Stimulated activated CD4-positive, alpha-beta T cell treated with anti-CD3 and anti-CD28 coated beads, Interleukin-1b, Interleukin-23, amount 100 ng/mL, for 48 hours (primary cell): ENCODE measurements at regions not wholly inside any gene's neighbourhood (a gene's known extent, or its start where the extent isn't known, plus 50 kb on each side); places are given as distances from the start of the nearest gene placed in this dataset.
"Not testable (repeated sequence)": the region's sequence is repeated elsewhere in the genome, so short reads cannot be mapped to it uniquely, and the experiment has no call there.

Experiments
- DNase-seq: peaks from one replicate; pipeline ENCODE4 v3.0.0-alpha.2; 2020

- DNase-seq, result no peak
Observed at GRCh38 chr5:154614595-154614994, 136.6 kb upstream of the HAND1 start.

- DNase-seq, result no peak
Observed at GRCh38 chr5:154614125-154614524, 136.1 kb upstream of the HAND1 start.

- no peak for DNase-seq
Observed at GRCh38 chr5:154612666-154613065, 134.6 kb upstream of the HAND1 start.

GRCh38 chr5:154611341-154611767, 133.3 kb upstream of the HAND1 start:
- no peak for DNase-seq

GRCh38 chr5:154610321-154611154, 132.5 kb upstream of the HAND1 start:
- peak; percentile 85 for DNase-seq

- no peak for DNase-seq
Observed at GRCh38 chr5:154609251-154609650, 131.2 kb upstream of the HAND1 start.

GRCh38 chr5:154608531-154609011, 130.5 kb upstream of the HAND1 start:
- DNase-seq, result no peak

- no peak for DNase-seq
Observed at GRCh38 chr5:154607746-154608145, 129.7 kb upstream of the HAND1 start.

GRCh38 chr5:154606246-154606645, 128.2 kb upstream of the HAND1 start:
- no peak for DNase-seq

- DNase-seq, result no peak
Observed at GRCh38 chr5:154603953-154604679, 126.1 kb upstream of the HAND1 start.

- no peak for DNase-seq
Observed at GRCh38 chr5:154603485-154603884, 125.5 kb upstream of the HAND1 start.

- no peak for DNase-seq
Observed at GRCh38 chr5:154603011-154603410, 125.0 kb upstream of the HAND1 start.

GRCh38 chr5:154601014-154601413, 123.0 kb upstream of the HAND1 start:
- no peak for DNase-seq

GRCh38 chr5:154598021-154598420, 120.0 kb upstream of the HAND1 start:
- DNase-seq, result no peak

- not testable (repeated sequence) for DNase-seq
Observed at GRCh38 chr5:154596844-154597243, 118.8 kb upstream of the HAND1 start.

GRCh38 chr5:154595662-154596061, 117.6 kb upstream of the HAND1 start:
- DNase-seq, result no peak

- DNase-seq, result no peak
Observed at GRCh38 chr5:154593796-154594195, 115.8 kb upstream of the HAND1 start.

GRCh38 chr5:154593071-154593470, 115.0 kb upstream of the HAND1 start:
- DNase-seq, result no peak

GRCh38 chr5:154590093-154590724, 112.2 kb upstream of the HAND1 start:
- no peak for DNase-seq

- DNase-seq, result no peak
Observed at GRCh38 chr5:154589511-154589910, 111.5 kb upstream of the HAND1 start.

GRCh38 chr5:154588833-154589425, 110.9 kb upstream of the HAND1 start:
- DNase-seq, result not testable (repeated sequence)

GRCh38 chr5:154588091-154588774, 110.2 kb upstream of the HAND1 start:
- no peak for DNase-seq
